Stimulated activated CD8-positive, alpha-beta memory T cell treated with anti-CD3 and anti-CD28 coated beads, Interleukin-7, amount 100 ng/mL, for 4 hours (primary cell): ENCODE measurements at regions not wholly inside any gene's neighbourhood (a gene's known extent, or its start where the extent isn't known, plus 50 kb on each side); places are given as distances from the start of the nearest gene placed in this dataset.

Experiments
- DNase-seq, 2 donors: peaks; one replicate each; pipeline ENCODE4 v3.0.0-alpha.2; 2020; ENCODE audit warnings: low read depth in 2 of 2

DNA sequence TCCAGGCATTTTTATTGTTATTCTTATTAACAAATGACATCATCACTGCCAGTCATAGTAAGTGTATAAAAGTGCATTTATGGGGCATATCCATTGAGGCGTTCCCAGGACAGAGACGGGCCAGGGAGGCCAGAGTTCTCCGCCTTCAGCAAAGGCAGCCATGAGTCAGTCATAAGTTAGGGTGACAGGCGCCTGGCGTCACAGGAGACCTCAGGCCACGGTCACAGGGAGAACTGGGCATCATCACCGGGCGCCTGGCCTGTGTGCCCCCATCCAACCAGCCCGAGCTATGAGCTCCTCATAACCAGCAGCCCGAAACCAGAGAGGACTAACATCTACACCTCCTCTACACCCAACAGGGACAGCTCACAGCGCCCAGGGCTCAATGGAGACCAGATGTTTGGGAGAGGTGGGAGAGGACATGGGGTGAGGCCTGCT is 259.2 kb downstream of the DLL1 start:
- DNase-seq = no peak

DNA sequence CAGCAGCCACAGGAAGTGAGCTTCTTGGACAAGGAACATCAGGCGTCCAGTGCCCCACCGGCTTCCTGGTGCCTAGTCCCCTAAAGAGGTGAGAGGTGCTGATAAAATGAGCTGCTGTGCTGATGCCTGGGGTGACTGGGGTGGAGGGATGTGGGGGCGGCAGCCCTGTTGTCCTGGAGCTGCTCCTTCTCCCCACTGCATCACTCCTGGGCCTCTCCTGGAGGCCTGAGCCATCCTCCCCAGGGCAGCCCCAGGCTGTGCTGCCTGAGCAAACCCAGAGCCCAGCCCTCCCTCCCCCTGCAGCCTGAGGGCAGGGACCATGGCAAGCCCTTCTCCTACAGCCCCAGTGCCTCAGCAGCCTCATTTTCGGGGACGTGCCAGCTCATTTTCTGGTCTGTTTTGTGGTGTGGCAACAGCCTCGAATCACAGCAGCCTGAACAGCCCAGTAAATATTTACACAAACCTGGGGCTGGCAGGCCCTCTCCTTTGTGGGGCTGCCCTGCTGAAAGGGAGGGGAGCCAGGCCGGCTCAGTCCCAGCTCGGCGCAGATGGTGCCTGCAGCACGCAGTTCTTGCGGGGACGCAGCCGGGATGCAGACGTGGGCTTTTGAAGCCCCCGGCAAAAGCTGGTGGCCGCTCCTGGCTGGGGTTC is 259.9 kb downstream of the DLL1 start:
- no peak for DNase-seq

DNA sequence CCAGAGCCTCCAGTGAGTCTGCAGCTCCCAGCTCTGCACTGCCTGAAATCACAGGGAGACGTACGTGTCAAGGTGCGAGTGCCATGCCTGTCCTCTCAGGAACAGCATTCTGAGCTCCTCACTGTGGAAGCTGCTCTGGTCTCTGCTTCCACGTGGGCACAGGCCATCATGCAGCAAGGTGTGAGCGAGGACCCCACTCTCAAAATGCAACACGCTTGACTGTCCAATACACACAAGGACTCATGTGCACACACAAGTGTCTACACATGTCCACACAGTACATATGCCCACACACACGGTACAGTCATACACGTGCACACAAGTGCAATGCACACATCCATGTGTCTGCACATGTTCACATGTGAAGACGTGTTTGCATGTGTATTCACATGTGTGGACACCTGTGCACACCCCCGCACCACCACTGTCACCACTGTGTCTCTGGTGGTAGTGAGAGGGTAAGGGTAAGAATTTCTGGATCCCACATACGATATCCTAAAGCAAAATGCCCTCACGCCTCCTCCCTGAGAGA is 260.5 kb downstream of the DLL1 start:
- no peak for DNase-seq

DNA sequence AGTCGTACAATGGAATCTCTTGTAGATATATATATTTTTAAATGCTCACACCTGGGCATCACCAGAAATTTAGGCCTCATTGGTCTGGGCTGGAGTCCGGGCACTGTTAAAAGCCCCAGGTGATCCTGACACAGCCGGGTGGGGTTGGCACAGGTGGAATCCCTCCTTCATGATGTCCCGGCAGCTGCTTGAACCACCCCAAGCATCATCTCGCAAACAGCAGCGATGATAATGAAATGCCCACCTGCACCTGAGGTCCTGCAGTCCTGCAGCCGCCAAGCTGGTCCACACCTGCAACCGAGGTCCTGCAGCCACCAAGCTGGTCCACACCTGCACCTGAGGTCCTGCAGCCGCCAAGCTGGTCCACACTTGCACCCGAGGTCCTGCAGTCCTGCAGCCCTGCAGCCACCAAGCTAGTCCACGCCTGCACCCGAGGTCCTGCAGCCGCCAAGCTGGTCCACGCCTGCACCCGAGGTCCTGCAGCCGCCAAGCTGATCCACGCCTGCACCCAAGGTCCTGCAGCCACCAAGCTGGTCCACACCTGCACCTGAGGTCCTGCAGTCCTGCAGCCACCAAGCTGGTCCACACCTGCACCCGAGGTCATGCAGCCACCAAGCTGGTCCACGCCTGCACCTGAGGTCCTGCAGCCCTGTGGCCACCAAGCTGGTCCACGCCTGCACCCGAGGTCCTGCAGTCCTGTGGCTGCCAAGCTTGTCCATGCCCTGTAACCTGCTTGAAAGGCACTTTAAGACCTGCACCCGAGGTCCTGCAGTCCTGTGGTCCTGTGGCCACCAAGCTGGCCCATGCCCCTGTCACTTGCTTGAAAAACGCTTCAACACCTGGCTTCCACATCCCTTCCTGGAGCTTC is 261.2 kb downstream of the DLL1 start:
- no peak for DNase-seq

DNA sequence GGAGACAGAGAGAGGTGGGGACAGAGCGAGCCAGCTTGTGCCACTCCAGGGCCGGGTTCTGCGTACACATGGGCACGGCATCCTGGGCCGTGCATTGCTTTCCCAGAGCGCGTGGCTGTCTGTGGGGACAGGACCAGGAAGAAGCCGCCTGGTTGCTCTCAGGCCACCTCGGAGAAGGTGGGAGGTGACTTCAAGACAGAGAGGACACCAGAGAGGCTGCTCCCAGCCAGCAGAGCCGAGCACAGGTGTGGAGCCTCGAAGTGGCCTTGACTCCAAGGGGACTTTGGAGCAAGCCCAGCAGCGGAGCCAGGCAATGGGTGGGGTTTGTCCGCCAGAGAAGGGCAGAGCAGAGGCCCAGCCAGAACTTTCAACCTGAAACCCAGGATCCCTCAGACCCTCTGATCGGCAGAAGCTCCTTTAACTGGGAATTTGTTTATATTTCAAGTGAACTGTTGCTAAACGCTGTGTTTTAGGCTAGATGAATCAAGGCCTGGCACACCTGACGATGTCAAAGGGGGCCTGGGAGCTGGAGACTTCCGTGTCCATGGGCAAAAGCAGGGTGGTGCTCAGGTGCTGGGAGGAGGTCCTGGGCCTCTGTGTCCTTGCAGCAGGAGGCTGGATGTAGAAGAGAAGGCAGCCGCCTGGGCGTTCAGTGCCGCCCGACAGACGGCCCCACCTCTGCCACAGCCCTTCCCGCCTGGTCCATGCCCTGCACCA is 262.1 kb downstream of the DLL1 start:
- no peak for DNase-seq

- no peak for DNase-seq
These were observed 263.2 kb downstream of the DLL1 start for GRCh38 chr6:170027647-170028043.

GRCh38 chr6:170026751-170027646 is 263.9 kb downstream of the DLL1 start:
- DNase-seq = no peak

DNA sequence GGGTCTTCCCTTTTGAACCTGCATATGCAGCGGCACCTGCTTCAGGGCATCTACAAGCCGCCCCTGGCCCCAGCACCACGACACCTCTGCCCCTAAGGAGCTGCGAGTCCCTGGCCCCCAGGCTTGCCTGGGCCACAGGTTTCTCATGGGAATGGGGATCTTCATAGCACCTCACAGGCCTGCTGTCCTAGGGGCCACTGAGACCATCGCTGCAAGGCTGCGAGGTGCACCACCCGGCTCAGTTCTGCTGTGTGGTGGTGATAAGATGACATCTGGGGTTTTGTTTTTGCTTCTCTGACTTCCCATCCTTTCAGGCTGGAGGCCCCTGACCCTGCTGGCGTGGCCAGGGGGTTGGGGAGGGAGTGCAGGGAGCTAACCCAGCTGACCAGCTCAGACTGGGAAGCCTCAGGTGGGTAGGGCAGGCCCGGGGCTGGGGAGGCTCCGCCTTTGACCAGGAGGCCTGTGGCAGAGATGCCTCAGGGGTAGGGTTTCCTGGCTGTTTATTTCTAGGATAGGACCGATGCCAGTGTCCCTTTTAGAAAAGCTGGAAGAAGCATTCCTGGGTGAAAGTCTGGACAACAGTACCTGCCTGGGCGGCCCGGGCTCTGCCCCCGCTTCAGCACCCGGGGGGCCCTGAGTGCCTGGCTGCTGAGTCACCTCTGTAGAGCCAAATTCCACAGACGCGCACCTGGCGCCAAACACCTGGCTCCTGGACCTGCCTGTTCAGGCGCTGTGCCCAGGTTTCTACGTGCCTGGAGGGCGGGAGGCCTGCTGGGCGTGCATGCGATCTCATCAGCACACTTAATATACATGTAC is 264.7 kb downstream of the DLL1 start:
- no peak for DNase-seq

GRCh38 chr6:170025341-170025911 is 265.5 kb downstream of the DLL1 start:
- no peak for DNase-seq

DNA sequence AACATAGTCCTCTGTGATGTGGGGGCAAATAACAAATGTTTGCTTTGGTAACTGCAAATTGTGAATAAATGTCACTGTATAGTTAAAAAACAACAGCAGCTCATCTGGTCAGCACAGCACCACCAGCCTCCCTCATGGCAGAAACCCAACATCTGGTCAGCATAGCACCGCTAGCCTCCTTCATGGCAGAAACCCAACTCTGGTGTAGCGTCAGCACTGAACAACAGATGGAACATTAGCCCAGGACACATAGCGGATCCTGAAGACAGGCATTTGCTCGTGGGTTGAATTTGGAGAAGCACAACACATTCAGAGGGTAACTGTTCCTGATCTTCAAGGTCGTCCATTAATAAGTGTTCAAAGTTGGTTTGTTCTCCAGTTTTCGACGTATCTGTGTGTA is 265.9 kb downstream of the DLL1 start:
- no peak for DNase-seq

- DNase-seq = no peak
These were observed 267.0 kb downstream of the DLL1 start for GRCh38 chr6:170023620-170024521.

DNA sequence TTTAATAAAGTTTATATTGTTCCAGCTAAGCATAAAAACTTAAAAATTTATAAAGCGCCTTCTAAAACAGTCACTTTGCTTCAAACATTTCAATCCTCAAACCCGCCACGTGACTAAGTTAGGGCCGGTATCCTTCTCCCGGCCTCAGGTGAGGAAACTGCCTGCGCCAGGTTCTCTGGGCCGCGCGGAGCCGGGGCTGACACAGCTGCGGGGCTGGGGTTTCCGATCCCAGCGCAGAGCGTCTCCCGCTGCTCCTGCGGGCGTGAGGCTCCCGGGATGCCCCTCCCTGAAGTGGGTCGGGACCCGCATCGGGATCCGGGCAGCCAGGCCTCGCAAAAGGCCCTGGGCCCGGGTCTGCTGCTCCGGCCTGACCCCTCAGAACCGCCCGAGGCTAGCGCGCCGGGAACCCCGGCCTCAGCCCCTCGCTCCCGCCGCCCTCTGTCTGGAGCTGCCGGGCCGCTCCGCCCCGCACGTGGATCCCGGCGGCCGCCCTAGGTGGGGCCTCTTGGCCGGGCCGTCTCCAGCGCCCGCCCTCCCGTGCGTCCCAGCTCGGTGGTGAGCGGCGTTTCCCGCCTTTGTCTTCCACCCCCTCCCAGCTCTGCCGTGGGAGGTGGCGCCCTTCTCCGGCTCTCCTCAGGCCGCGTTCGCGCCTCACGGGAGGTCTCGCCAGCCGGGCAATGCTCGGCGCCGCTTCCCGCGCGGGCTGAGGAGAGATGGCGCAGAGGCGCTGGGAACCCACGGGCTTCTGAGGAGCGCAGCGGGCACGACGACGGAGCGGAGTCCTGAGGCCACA is 267.9 kb downstream of the DLL1 start:
- DNase-seq = no peak

GRCh38 chr6:170022291-170022722 is 268.6 kb downstream of the DLL1 start:
- no peak for DNase-seq

- DNase-seq = no peak
These were observed 269.3 kb downstream of the DLL1 start for GRCh38 chr6:170021579-170021978.

GRCh38 chr6:170019818-170020583 is 268.6 kb downstream of the ERMARD start:
- no peak for DNase-seq

- no peak for DNase-seq
These were observed 267.8 kb downstream of the ERMARD start for GRCh38 chr6:170018936-170019817.
